ENCODE measurements at regions not wholly inside any gene's neighbourhood (a gene's known extent, or its start where the extent isn't known, plus 50 kb on each side); places are given as distances from the start of the nearest gene placed in this dataset.
"Not testable (repeated sequence)": the region's sequence is repeated elsewhere in the genome, so short reads cannot be mapped to it uniquely, and the experiment has no call there.

GRCh38 chr2:65762068-65762467, 329.7 kb upstream of the SPRED2 start:
- no peak overlapping the region for H3K4me3 ChIP-seq (ENCODE audit: low read depth, low read length)
- TF ChIP-seq CTCF (conservative IDR thresholded peaks at IDR 0.05; ENCODE audit: low read depth, low read length), result no peak
- DNase-seq (ENCODE audit: low read depth), result no peak

- no peak overlapping the region for H3K4me3 ChIP-seq (ENCODE audit: low read depth, low read length)
- peak; percentile 50 for DNase-seq (ENCODE audit: low read depth)
- TF ChIP-seq CTCF (conservative IDR thresholded peaks at IDR 0.05; ENCODE audit: low read depth, low read length), result no peak
Measured at GRCh38 chr2:65754219-65754618, 321.8 kb upstream of the SPRED2 start.

- DNase-seq (ENCODE audit: low read depth), result no peak
- TF ChIP-seq CTCF (conservative IDR thresholded peaks at IDR 0.05; ENCODE audit: low read depth, low read length), result no peak
- H3K4me3 ChIP-seq (ENCODE audit: low read depth, low read length), result no peak overlapping the region
Measured at GRCh38 chr2:65751408-65751807, 319.0 kb upstream of the SPRED2 start.

GRCh38 chr2:65749545-65749944, 317.1 kb upstream of the SPRED2 start:
- DNase-seq (ENCODE audit: low read depth), result peak; percentile 90
- H3K4me3 ChIP-seq (ENCODE audit: low read depth, low read length), result no peak overlapping the region
- TF ChIP-seq CTCF (conservative IDR thresholded peaks at IDR 0.05; ENCODE audit: low read depth, low read length), result no peak

- not testable (repeated sequence) for DNase-seq (ENCODE audit: low read depth); H3K4me3 ChIP-seq (ENCODE audit: low read depth, low read length)
Measured at GRCh38 chr2:65747875-65748274, 315.5 kb upstream of the SPRED2 start.

GRCh38 chr2:65746931-65747675, 314.7 kb upstream of the SPRED2 start:
- peak; percentile 38 for DNase-seq (ENCODE audit: low read depth)
- H3K4me3 ChIP-seq (ENCODE audit: low read depth, low read length), result no peak overlapping the region
- TF ChIP-seq CTCF (conservative IDR thresholded peaks at IDR 0.05; ENCODE audit: low read depth, low read length), result peak; percentile 11

- no peak overlapping the region for H3K4me3 ChIP-seq (ENCODE audit: low read depth, low read length)
- DNase-seq (ENCODE audit: low read depth), result no peak
- no peak for TF ChIP-seq CTCF (conservative IDR thresholded peaks at IDR 0.05; ENCODE audit: low read depth, low read length)
Measured at GRCh38 chr2:65744477-65745200, 312.2 kb upstream of the SPRED2 start.

All from choroid plexus epithelial cell (primary cell).